ENCODE measurements at regions not wholly inside any gene's neighbourhood (a gene's known extent, or its start where the extent isn't known, plus 50 kb on each side); places are given as distances from the start of the nearest gene placed in this dataset.
"Not testable (repeated sequence)": the region's sequence is repeated elsewhere in the genome, so short reads cannot be mapped to it uniquely, and the experiment has no call there.

DNA sequence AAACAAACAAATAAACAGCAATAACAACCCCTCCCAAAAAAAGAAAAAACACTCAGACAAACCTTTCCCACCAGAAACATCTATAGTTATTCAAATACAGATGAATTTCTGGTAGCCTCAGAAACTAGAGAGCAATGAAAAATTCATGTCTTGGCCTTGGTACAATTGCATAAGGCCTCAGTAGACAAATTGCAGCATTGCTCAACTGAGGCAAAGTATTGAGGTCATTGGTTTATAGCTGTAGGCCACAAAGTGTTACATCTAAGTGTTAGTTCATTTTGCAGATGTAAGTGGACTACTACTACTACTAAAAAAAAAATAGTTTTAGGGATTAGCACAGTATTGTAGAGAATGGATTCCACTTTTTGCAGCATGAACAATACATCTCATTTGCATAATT is 2268.3 kb downstream of the ARAP2 start:
- H3K36me3 ChIP-seq = no peaks in the 10 kb centered on the region
- TF ChIP-seq POLR2A (IDR thresholded peaks at IDR 0.05) (no peak), POLR2AphosphoS5 (IDR thresholded peaks at IDR 0.05) (no peak), EP300 (IDR thresholded peaks at IDR 0.05) (no peak)
- TF ChIP-seq, protein P1, sequence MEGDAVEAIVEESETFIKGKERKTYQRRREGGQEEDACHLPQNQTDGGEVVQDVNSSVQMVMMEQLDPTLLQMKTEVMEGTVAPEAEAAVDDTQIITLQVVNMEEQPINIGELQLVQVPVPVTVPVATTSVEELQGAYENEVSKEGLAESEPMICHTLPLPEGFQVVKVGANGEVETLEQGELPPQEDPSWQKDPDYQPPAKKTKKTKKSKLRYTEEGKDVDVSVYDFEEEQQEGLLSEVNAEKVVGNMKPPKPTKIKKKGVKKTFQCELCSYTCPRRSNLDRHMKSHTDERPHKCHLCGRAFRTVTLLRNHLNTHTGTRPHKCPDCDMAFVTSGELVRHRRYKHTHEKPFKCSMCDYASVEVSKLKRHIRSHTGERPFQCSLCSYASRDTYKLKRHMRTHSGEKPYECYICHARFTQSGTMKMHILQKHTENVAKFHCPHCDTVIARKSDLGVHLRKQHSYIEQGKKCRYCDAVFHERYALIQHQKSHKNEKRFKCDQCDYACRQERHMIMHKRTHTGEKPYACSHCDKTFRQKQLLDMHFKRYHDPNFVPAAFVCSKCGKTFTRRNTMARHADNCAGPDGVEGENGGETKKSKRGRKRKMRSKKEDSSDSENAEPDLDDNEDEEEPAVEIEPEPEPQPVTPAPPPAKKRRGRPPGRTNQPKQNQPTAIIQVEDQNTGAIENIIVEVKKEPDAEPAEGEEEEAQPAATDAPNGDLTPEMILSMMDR (IDR thresholded peaks at IDR 0.05) = no peak
- no peaks in the 10 kb centered on the region for H3K4me1 ChIP-seq
- DNase-seq = no peak
- intact Hi-C loops (cut with DNase I; ENCODE audit: low total_unique reads) = no loop called here
- H3K9me3 ChIP-seq = no peaks in the 10 kb centered on the region
- H3K27me3 ChIP-seq = no peaks in the 10 kb centered on the region
- no peak overlapping the region for H3K4me3 ChIP-seq
- H3K27ac ChIP-seq = no peak overlapping the region

DNA sequence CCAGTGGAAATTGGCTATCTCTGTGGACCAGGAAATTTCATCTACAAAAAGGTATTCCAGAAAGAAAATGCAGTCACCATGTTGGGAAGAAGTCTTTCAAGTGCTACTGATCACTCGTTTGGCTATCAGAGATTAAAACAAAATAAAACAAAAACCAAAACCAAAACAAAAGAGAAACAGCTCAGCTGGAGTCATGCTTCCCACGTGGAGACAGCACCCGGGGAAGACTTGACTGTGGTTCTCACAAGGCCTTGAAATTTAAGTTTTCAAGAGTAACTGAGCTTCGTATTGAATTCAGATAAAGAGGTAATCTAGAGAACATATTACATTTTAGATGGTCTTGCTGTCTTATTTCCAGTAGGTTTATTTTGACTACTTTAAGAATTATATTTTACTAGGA is 2264.5 kb downstream of the ARAP2 start:
- H3K4me1 ChIP-seq; H3K36me3 ChIP-seq; DNase-seq; H3K9me3 ChIP-seq; H3K27me3 ChIP-seq; intact Hi-C loops (cut with DNase I; ENCODE audit: low total_unique reads); H3K27ac ChIP-seq; H3K4me3 ChIP-seq: not testable (repeated sequence)
- WGBS, 5 donors = 77 to 84% (median 79%) methylated on average over 4 of the region's 4 CpGs

DNA sequence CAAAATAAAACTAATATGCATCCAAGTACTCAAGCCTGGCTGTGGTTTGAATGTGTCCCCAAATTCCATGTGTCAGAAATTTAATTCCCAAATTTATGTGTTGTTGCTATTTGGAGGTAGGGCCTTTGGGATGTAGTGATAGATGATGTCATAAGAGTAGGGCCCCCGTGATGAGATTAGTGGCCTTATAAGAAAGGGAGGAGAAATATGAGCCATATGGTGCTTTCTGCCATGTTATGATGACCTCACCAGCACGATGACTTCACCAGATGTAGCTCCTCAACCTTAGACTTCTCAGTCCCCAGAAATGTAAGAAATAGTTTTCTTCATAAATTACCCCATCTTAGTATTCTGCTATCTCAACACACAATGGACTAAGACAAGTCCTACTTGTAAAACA is 2264.0 kb downstream of the ARAP2 start:
- no peaks in the 10 kb centered on the region for H3K4me1 ChIP-seq
- H3K4me3 ChIP-seq = no peak overlapping the region
- no peaks in the 10 kb centered on the region for H3K27me3 ChIP-seq
- TF ChIP-seq POLR2AphosphoS5 (IDR thresholded peaks at IDR 0.05) = no peak
- TF ChIP-seq POLR2A (IDR thresholded peaks at IDR 0.05) = no peak
- TF ChIP-seq, protein P1 (IDR thresholded peaks at IDR 0.05) = no peak
- TF ChIP-seq EP300 (IDR thresholded peaks at IDR 0.05) = no peak
- H3K36me3 ChIP-seq = no peaks in the 10 kb centered on the region
- WGBS, 5 donors = 52 to 79% (median 68%) methylated on average over 2 of the region's 2 CpGs
- intact Hi-C loops (cut with DNase I; ENCODE audit: low total_unique reads) = no loop called here
- no peak for DNase-seq
- no peaks in the 10 kb centered on the region for H3K9me3 ChIP-seq
- H3K27ac ChIP-seq = no peak overlapping the region

DNA sequence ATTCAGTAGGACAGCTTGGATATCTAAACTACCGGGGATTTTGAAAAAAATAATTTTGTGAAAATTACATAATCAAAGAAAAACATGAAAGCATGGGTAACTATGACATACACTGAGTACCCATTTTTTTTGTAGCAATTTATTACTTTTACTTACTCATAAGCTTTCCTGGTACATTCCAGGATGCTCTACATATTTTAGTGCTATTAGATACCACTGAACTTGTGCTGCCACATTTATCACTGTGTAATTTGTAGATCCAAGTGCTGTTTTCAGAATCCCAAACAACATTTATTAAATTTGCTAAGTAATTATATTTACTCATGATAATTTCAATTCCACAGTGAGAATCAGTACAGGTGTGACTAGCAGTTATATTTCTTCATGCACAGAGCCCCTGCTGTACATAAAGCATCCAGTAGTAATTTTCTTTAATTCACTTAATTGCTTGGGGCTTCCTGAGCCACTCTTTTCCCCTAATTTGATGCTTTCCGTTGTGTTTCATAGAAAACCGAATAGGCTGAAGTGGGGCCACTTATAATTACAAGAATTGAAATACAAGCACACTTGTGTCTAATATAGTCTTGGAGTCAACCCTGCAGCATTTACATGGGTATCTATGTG is 2254.4 kb downstream of the ARAP2 start:
- no peaks in the 10 kb centered on the region for H3K27me3 ChIP-seq
- H3K4me3 ChIP-seq = no peak overlapping the region
- H3K4me1 ChIP-seq = no peaks in the 10 kb centered on the region
- no peaks in the 10 kb centered on the region for H3K36me3 ChIP-seq
- no peak for DNase-seq
- no peak for TF ChIP-seq POLR2AphosphoS5 (IDR thresholded peaks at IDR 0.05)
- no peak for TF ChIP-seq POLR2A (IDR thresholded peaks at IDR 0.05)
- TF ChIP-seq, protein P1 (IDR thresholded peaks at IDR 0.05) = no peak
- no peak for TF ChIP-seq EP300 (IDR thresholded peaks at IDR 0.05)
- 62 to 91% (median 71%) methylated on average over 3 of the region's 3 CpGs for WGBS, 5 donors
- intact Hi-C loops (cut with DNase I; ENCODE audit: low total_unique reads) = no loop called here
- H3K9me3 ChIP-seq = no peaks in the 10 kb centered on the region
- no peak overlapping the region for H3K27ac ChIP-seq

DNA sequence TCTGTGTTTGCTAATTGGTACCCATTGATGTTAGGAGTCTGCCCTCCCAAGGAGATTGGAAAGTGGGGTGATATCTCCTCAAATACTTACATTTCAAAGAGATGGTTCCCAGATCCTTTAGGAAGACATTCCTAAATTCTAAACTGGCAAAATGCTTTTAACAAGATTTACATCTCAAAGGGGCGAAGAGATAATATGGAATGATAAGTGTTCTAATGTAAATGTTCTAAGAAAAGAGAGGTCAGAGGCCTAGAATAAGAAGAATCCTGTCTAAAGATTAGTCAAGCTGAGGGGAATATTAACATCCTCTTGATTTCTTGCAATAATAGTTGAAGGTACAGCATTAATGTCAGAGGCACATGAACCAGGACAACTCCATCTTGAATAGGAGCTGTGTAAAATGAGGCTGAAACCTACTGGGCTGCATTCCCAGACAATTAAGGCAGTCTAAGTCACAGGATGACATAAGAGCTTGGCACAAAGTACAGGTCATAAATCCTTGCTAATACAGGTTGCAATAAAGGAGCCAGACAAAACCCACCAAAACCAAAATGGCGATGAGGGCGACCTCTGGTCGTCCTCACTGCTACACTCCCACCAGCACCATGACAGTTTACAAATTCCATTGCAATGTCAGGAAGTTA is 2248.1 kb downstream of the ARAP2 start:
- Histone ChIP-seq H3K4me3 (no peak overlapping the region), H3K36me3 (no peaks in the 10 kb centered on the region), H3K9me3 (no peaks in the 10 kb centered on the region), H3K27ac (no peak overlapping the region), H3K27me3 (no peaks in the 10 kb centered on the region), H3K4me1 (no peaks in the 10 kb centered on the region)
- WGBS, 5 donors = 74 to 94% (median 91%) methylated on average over 4 of the region's 4 CpGs
- intact Hi-C loops (cut with DNase I; ENCODE audit: low total_unique reads) = no loop called here
- TF ChIP-seq EP300 (IDR thresholded peaks at IDR 0.05) = no peak
- no peak for TF ChIP-seq POLR2A (IDR thresholded peaks at IDR 0.05)
- TF ChIP-seq POLR2AphosphoS5 (IDR thresholded peaks at IDR 0.05) = no peak
- TF ChIP-seq, protein P1 (IDR thresholded peaks at IDR 0.05) = no peak
- DNase-seq = peak in 1 of 2 donors; percentile 1

Measured in stomach (tissue), 8 donors.